ENCODE measurements at regions not wholly inside any gene's neighbourhood (a gene's known extent, or its start where the extent isn't known, plus 50 kb on each side); places are given as distances from the start of the nearest gene placed in this dataset.

GRCh38 chr20:51869002-51869401 lies 66.7 kb upstream of the SALL4 start:
- H3K9me3 ChIP-seq: no peaks in the 10 kb centered on the region
- no peak overlapping the region for H3K27ac ChIP-seq
- no peaks in the 10 kb centered on the region for H3K4me1 ChIP-seq (ENCODE audit: control insufficient read depth in 1 of 2, low read depth in 2 of 2)
- H3K4me3 ChIP-seq: no peak overlapping the region
- ATAC-seq (ENCODE audit: insufficient number of reproducible peaks, low FRiP score, low read depth) (no peak), DNase-seq (ENCODE audit: low spot score) (no peak)
- TF ChIP-seq CTCF (IDR thresholded peaks at IDR 0.05): no peak
- H3K27me3 ChIP-seq (replicated peaks; ENCODE audit: insufficient read depth): no peaks in the 10 kb centered on the region
- H3K36me3 ChIP-seq: no peaks in the 10 kb centered on the region

GRCh38 chr20:51867251-51867650 lies 64.9 kb upstream of the SALL4 start:
- Histone ChIP-seq H3K27ac (no peak overlapping the region), H3K4me1 (ENCODE audit: control insufficient read depth in 1 of 2, low read depth in 2 of 2) (no peaks in the 10 kb centered on the region), H3K4me3 (no peak overlapping the region), H3K27me3 (replicated peaks; ENCODE audit: insufficient read depth) (no peaks in the 10 kb centered on the region), H3K9me3 (no peaks in the 10 kb centered on the region), H3K36me3 (no peaks in the 10 kb centered on the region)
- no peak for DNase-seq (ENCODE audit: low spot score)
- ATAC-seq (ENCODE audit: insufficient number of reproducible peaks, low FRiP score, low read depth): no peak
- TF ChIP-seq CTCF (IDR thresholded peaks at IDR 0.05): no peak

GRCh38 chr20:51864967-51865366 lies 62.6 kb upstream of the SALL4 start:
- Histone ChIP-seq H3K4me1 (ENCODE audit: control insufficient read depth in 1 of 2, low read depth in 2 of 2) (no peaks in the 10 kb centered on the region), H3K27me3 (replicated peaks; ENCODE audit: insufficient read depth) (no peaks in the 10 kb centered on the region), H3K36me3 (no peaks in the 10 kb centered on the region), H3K4me3 (no peak overlapping the region), H3K27ac (no peak overlapping the region), H3K9me3 (no peaks in the 10 kb centered on the region)
- TF ChIP-seq CTCF (IDR thresholded peaks at IDR 0.05): no peak
- ATAC-seq (ENCODE audit: insufficient number of reproducible peaks, low FRiP score, low read depth) (no peak), DNase-seq (ENCODE audit: low spot score) (no peak)

GRCh38 chr20:51862796-51863195 lies 60.5 kb upstream of the SALL4 start:
- Histone ChIP-seq H3K27ac (no peak overlapping the region), H3K4me1 (ENCODE audit: control insufficient read depth in 1 of 2, low read depth in 2 of 2) (no peaks in the 10 kb centered on the region), H3K4me3 (no peak overlapping the region), H3K36me3 (no peaks in the 10 kb centered on the region), H3K9me3 (no peaks in the 10 kb centered on the region), H3K27me3 (replicated peaks; ENCODE audit: insufficient read depth) (no peaks in the 10 kb centered on the region)
- no peak for ATAC-seq (ENCODE audit: insufficient number of reproducible peaks, low FRiP score, low read depth)
- no peak for TF ChIP-seq CTCF (IDR thresholded peaks at IDR 0.05)
- DNase-seq (ENCODE audit: low spot score): no peak

GRCh38 chr20:51861726-51862466 lies 59.6 kb upstream of the SALL4 start:
- ATAC-seq (ENCODE audit: insufficient number of reproducible peaks, low FRiP score, low read depth): no peak
- H3K27me3 ChIP-seq (replicated peaks; ENCODE audit: insufficient read depth): no peaks in the 10 kb centered on the region
- no peak overlapping the region for H3K4me3 ChIP-seq
- no peak for TF ChIP-seq CTCF (IDR thresholded peaks at IDR 0.05)
- no peak overlapping the region for H3K27ac ChIP-seq
- DNase-seq (ENCODE audit: low spot score): no peak
- no peaks in the 10 kb centered on the region for H3K36me3 ChIP-seq
- H3K4me1 ChIP-seq (ENCODE audit: control insufficient read depth in 1 of 2, low read depth in 2 of 2): no peaks in the 10 kb centered on the region
- no peaks in the 10 kb centered on the region for H3K9me3 ChIP-seq

Measured in thoracic aorta (tissue), 2 donors.